B cell (primary cell): ENCODE measurements at regions not wholly inside any gene's neighbourhood (a gene's known extent, or its start where the extent isn't known, plus 50 kb on each side); places are given as distances from the start of the nearest gene placed in this dataset.

Experiments
- CTCF ChIP-seq: fragments of 200-600 bp; IDR thresholded peaks from one replicate; pipeline ENCODE4 v1.8.0; 2022; ENCODE audit warnings: antibody characterized with exemption, mild to moderate bottlenecking
- EZH2 ChIP-seq: IDR thresholded peaks from 2 replicates; pipeline ENCODE4 v1.6.1; 2012; ENCODE audit warnings: borderline replicate concordance, low read depth, mild to moderate bottlenecking, moderate library complexity, low read length; ENCODE audit not compliant: insufficient read depth, poor library complexity, severe bottlenecking

- no peak for TF ChIP-seq CTCF
- no peak for TF ChIP-seq EZH2
Observed at GRCh38 chr6:14379568-14379967, 262.0 kb downstream of the CD83 start.
